ENCODE measurements at regions not wholly inside any gene's neighbourhood (a gene's known extent, or its start where the extent isn't known, plus 50 kb on each side); places are given as distances from the start of the nearest gene placed in this dataset.

DNA sequence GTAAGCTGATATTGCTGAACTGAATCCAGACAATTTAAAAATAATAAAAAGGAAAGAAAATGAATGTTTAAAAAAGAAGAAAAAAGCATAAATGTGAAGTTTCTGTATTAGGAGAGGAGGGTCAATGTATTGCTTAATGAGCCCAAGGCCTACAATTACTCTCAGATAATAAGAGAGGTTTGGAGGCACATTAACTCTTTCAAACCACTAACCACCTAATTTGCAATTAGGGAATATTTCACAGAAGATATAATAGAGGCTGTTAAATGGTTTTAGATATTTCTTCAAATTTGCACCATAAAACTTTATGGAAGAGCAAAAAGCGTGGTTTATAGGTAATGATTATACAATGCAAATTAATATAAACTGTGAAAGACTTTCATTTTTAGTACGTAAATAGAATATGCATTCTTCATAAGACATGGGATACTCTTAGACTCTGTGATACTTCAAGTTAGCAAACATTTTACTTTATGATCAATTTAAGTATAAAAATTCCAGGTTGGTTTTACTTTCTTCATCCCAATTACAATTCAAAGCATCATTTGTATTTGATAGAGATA lies 364.2 kb upstream of the GALNTL6 start:
- H3K36me3 ChIP-seq (ENCODE audit: control insufficient read depth, insufficient read depth, low read length), result no peaks in the 10 kb centered on the region
- no peaks in the 10 kb centered on the region for H3K27me3 ChIP-seq (ENCODE audit: control insufficient read depth, insufficient read depth, low read length)
- FAIRE-seq (no peak), DNase-seq (ENCODE audit: low read depth) (no peak)
- TF ChIP-seq, protein P1, sequence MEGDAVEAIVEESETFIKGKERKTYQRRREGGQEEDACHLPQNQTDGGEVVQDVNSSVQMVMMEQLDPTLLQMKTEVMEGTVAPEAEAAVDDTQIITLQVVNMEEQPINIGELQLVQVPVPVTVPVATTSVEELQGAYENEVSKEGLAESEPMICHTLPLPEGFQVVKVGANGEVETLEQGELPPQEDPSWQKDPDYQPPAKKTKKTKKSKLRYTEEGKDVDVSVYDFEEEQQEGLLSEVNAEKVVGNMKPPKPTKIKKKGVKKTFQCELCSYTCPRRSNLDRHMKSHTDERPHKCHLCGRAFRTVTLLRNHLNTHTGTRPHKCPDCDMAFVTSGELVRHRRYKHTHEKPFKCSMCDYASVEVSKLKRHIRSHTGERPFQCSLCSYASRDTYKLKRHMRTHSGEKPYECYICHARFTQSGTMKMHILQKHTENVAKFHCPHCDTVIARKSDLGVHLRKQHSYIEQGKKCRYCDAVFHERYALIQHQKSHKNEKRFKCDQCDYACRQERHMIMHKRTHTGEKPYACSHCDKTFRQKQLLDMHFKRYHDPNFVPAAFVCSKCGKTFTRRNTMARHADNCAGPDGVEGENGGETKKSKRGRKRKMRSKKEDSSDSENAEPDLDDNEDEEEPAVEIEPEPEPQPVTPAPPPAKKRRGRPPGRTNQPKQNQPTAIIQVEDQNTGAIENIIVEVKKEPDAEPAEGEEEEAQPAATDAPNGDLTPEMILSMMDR (IDR thresholded peaks at IDR 0.05; ENCODE audit: insufficient read depth, low read length, severe bottlenecking), result no peak
- no peak overlapping the region for H3K4me3 ChIP-seq (ENCODE audit: low read depth, low read length)

DNA sequence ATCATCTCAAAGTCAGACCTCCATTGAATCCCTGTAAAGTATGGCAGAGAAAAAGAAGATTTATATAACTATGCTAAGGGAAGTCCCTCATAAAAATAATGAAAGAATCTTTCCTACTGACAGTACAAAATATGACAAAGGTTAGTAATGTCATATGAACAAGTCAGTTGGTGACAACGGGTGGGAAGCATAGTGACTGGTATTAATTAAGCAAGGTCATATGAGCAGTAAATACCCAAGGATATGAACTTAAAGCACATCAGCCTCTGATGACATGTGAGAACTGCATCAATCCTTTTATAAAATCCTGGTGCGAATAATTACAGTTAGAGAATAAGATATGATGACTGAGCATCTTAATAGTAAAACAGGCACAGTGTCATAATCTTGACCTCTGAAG lies 364.8 kb upstream of the GALNTL6 start:
- H3K36me3 ChIP-seq (ENCODE audit: control insufficient read depth, insufficient read depth, low read length), result no peaks in the 10 kb centered on the region
- no peak overlapping the region for H3K4me3 ChIP-seq (ENCODE audit: low read depth, low read length)
- DNase-seq (ENCODE audit: low read depth) (no peak), FAIRE-seq (no peak)
- TF ChIP-seq, protein P1 (IDR thresholded peaks at IDR 0.05; ENCODE audit: insufficient read depth, low read length, severe bottlenecking), result no peak
- no peaks in the 10 kb centered on the region for H3K27me3 ChIP-seq (ENCODE audit: control insufficient read depth, insufficient read depth, low read length)

DNA sequence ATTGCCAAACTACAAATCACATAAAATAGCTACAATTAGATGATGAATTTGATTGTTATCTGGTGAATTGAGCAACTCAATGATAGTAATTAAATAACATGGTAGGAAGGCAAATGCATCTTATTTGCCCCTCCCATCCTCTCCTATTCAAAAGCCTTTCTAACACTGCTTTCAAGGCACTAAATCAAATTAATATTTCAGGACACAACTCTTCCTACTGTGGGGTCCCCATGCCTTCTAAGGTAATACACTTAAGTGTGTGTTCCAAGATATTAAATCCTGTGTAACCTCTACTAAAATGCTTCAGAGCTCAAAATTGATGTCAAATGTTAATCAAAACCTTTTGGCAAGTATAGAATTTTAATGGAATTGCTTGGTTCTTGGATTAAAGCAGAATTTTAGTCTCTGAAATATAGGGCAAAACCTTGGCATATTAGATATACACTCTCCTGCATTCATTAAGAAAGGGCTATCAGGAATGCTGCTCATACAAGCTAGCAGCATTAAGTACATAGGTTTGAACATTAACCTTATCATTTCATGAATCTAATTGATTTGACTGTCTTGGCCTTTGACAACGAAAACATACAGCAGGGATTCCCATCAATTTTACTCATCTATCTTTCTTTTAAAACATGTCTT lies 371.8 kb upstream of the GALNTL6 start:
- DNase-seq (ENCODE audit: low read depth), result no peak

DNA sequence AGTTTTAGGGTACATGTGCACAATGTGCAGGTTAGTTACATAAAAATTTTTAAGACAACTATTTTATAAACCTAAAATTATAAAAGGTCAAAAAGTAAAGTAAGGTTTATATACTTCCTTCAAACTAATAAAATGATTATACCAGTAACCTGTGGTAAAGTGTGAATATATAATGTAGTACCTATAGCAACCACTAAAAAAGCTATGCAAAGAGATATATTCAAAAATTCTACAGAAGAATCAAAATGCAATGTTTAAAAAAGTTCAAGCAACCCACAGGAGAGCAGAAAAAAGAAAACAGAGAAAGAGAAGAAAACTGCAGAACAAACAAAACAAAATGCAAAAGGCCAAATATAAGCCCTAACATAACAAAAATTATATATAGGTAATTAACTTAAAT lies 379.5 kb upstream of the GALNTL6 start:
- no peak for DNase-seq (ENCODE audit: low read depth)
- Histone ChIP-seq H3K36me3 (ENCODE audit: control insufficient read depth, insufficient read depth, low read length) (no peaks in the 10 kb centered on the region), H3K27me3 (ENCODE audit: control insufficient read depth, insufficient read depth, low read length) (no peaks in the 10 kb centered on the region), H3K4me3 (ENCODE audit: low read depth, low read length) (no peak overlapping the region)
- FAIRE-seq, result no peak
- TF ChIP-seq, protein P1 (IDR thresholded peaks at IDR 0.05; ENCODE audit: insufficient read depth, low read length, severe bottlenecking), result no peak

More for the DNA sequence above, 371.8 kb upstream of the GALNTL6 start:
- Histone ChIP-seq H3K36me3 (ENCODE audit: control insufficient read depth, insufficient read depth, low read length) (no peaks in the 10 kb centered on the region), H3K27me3 (ENCODE audit: control insufficient read depth, insufficient read depth, low read length) (no peaks in the 10 kb centered on the region), H3K4me3 (ENCODE audit: low read depth, low read length) (no peak overlapping the region)
- no peak for FAIRE-seq
- TF ChIP-seq, protein P1 (IDR thresholded peaks at IDR 0.05; ENCODE audit: insufficient read depth, low read length, severe bottlenecking), result no peak

DNA sequence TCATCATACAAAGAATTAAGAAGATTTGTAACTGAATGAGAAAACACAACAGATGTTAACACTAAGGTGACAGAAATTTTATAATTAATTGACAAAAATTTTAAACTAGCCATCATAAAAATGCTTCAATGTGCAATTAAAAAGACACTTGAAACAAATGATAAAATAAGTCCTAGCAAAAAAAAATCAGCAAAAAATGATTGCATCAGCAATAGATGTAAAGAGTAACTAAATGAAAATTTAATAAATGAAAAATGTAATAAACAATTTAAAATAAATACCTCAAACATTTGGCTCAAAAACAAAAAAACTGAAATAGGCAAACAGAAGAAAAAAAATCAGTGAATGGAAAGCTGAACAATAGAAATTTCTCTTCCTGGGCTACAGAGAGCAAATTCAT lies 380.7 kb upstream of the GALNTL6 start:
- no peaks in the 10 kb centered on the region for H3K36me3 ChIP-seq (ENCODE audit: control insufficient read depth, insufficient read depth, low read length)
- FAIRE-seq (no peak), DNase-seq (ENCODE audit: low read depth) (no peak)
- TF ChIP-seq, protein P1 (IDR thresholded peaks at IDR 0.05; ENCODE audit: insufficient read depth, low read length, severe bottlenecking), result no peak
- no peaks in the 10 kb centered on the region for H3K27me3 ChIP-seq (ENCODE audit: control insufficient read depth, insufficient read depth, low read length)
- no peak overlapping the region for H3K4me3 ChIP-seq (ENCODE audit: low read depth, low read length)

DNA sequence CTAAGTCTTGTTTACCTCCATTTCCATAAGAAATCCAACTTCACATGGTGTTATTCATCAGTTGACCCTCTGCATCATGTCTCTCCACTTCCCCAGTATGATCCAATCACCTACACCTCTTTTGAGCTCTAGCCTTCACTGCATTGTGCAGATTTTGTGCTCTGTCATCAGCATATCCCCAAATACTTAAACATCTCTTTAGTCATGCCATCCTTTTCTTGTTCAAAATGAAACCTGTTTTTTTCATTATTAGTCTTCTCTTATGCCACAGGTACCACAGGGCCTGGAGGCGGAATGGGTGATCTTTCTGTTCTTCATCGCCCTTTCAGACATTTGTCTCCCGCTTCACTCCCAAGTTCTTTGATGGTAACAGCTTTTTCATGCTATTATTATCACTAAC lies 382.7 kb upstream of the GALNTL6 start:
- FAIRE-seq, result no peak
- Histone ChIP-seq H3K36me3 (ENCODE audit: control insufficient read depth, insufficient read depth, low read length) (no peaks in the 10 kb centered on the region), H3K4me3 (ENCODE audit: low read depth, low read length) (no peak overlapping the region), H3K27me3 (ENCODE audit: control insufficient read depth, insufficient read depth, low read length) (no peaks in the 10 kb centered on the region)
- DNase-seq (ENCODE audit: low read depth), result no peak
- TF ChIP-seq, protein P1 (IDR thresholded peaks at IDR 0.05; ENCODE audit: insufficient read depth, low read length, severe bottlenecking), result no peak

All from bronchial epithelial cell (primary cell).